HK-2 (cell line): ENCODE measurements at regions not wholly inside any gene's neighbourhood (a gene's known extent, or its start where the extent isn't known, plus 50 kb on each side); places are given as distances from the start of the nearest gene placed in this dataset.

Source experiments
- DNase-seq: peaks from one replicate; pipeline ENCODE4 v3.0.0-alpha.2; 2018; ENCODE audit not compliant: unreplicated experiment

GRCh38 chr6:165986914-165987482 is 180.7 kb downstream of the TBXT start:
- no peak for DNase-seq

- DNase-seq = no peak
Measured at GRCh38 chr6:165986311-165986913, 181.2 kb downstream of the TBXT start.

GRCh38 chr6:165985806-165986299 is 181.8 kb downstream of the TBXT start:
- DNase-seq = no peak

GRCh38 chr6:165985281-165985805 is 182.3 kb downstream of the TBXT start:
- DNase-seq = no peak

- no peak for DNase-seq
Measured at GRCh38 chr6:165984729-165985275, 182.8 kb downstream of the TBXT start.

- DNase-seq = no peak
Measured at GRCh38 chr6:165983112-165984072, 184.3 kb downstream of the TBXT start.

GRCh38 chr6:165978476-165978875 is 189.2 kb downstream of the TBXT start:
- no peak for DNase-seq

GRCh38 chr6:165976684-165977083 is 191.0 kb downstream of the TBXT start:
- no peak for DNase-seq

GRCh38 chr6:165974817-165975216 is 192.8 kb downstream of the TBXT start:
- DNase-seq = no peak

- DNase-seq = no peak
Measured at GRCh38 chr6:165973473-165973872, 194.2 kb downstream of the TBXT start.

- no peak for DNase-seq
Measured at GRCh38 chr6:165972139-165972802, 195.4 kb downstream of the TBXT start.

GRCh38 chr6:165971202-165971601 is 196.4 kb downstream of the TBXT start:
- no peak for DNase-seq

GRCh38 chr6:165970001-165970400 is 197.7 kb downstream of the TBXT start:
- no peak for DNase-seq

- DNase-seq = no peak
Measured at GRCh38 chr6:165969184-165969583, 198.5 kb downstream of the TBXT start.

- DNase-seq = no peak
Measured at GRCh38 chr6:165968408-165968807, 199.2 kb downstream of the TBXT start.

- no peak for DNase-seq
Measured at GRCh38 chr6:165967810-165968407, 199.7 kb downstream of the TBXT start.

- no peak for DNase-seq
Measured at GRCh38 chr6:165963750-165964149, 203.9 kb downstream of the TBXT start.

GRCh38 chr6:165962366-165962765 is 205.3 kb downstream of the TBXT start:
- DNase-seq = no peak

GRCh38 chr6:165961233-165961632 is 206.4 kb downstream of the TBXT start:
- no peak for DNase-seq

GRCh38 chr6:165960695-165961094 is 207.0 kb downstream of the TBXT start:
- DNase-seq = no peak

- DNase-seq = no peak
Measured at GRCh38 chr6:165959627-165960026, 208.0 kb downstream of the TBXT start.
